CD4-positive, alpha-beta T cell (primary cell): ENCODE measurements at regions not wholly inside any gene's neighbourhood (a gene's known extent, or its start where the extent isn't known, plus 50 kb on each side); places are given as distances from the start of the nearest gene placed in this dataset.

Experiments
- ATAC-seq: fragments of 200-7000 bp; cut with Tn5 transposase; one replicate; pipeline ENCODE4 v1.10.0; 2022; ENCODE audit warnings: mild to moderate bottlenecking; ENCODE audit not compliant: poor library complexity
- CTCF ChIA-PET: fragments of 350-600 bp; sonication (Branson Sonifier 250); formaldehyde crosslinking; loops from one replicate; lab custom pipeline; 2021; ENCODE audit warnings: antibody characterized with exemption, inconsistent platforms; lab: Charles Lee
- POLR2A ChIA-PET: fragments of 350-600 bp; sonication (Branson Sonifier 250); formaldehyde crosslinking; loops from one replicate; lab custom pipeline; 2021; ENCODE audit warnings: antibody characterized with exemption, inconsistent platforms; lab: Charles Lee
- DNase-seq, 14 experiments: peaks; one replicate each; pipeline ENCODE4 v3.0.0-alpha.2; 2013 to 2020; ENCODE audit warnings: mixed read lengths in 2 of 14
- H3K27ac ChIP-seq, 2 donors: one replicate each; pipeline versions ENCODE4 v1.5.1 to v1.7.0; 2013; ENCODE audit warnings: low read length in 2 of 2, low read depth in 1 of 2, mild to moderate bottlenecking in 1 of 2
- H3K27me3 ChIP-seq, 2 experiments: 1 replicate in 1 of 2; 2 replicates in 1 of 2; pipeline versions ENCODE4 v1.6.1 to v1.7.0; 2013; ENCODE audit warnings: low read length in 2 of 2, control low read depth in 1 of 2, mild to moderate bottlenecking in 1 of 2, moderate library complexity in 1 of 2; ENCODE audit not compliant: insufficient read depth in 2 of 2, control insufficient read depth in 1 of 2
- H3K36me3 ChIP-seq: one replicate; pipeline ENCODE4 v1.6.1; 2013; ENCODE audit warnings: low read length, control low read depth; ENCODE audit not compliant: insufficient read depth
- H3K4me1 ChIP-seq: one replicate; pipeline ENCODE4 v1.6.1; 2013; ENCODE audit warnings: low read length, control low read depth; ENCODE audit not compliant: insufficient read depth
- H3K4me3 ChIP-seq: one replicate; pipeline ENCODE4 v1.5.1; 2013; ENCODE audit warnings: mild to moderate bottlenecking, low read length, moderate library complexity
- H3K9me3 ChIP-seq, 2 experiments: 1 replicate in 1 of 2; 2 replicates in 1 of 2; pipeline versions ENCODE4 v1.6.1 to v1.7.0; 2013; ENCODE audit warnings: low read length in 2 of 2, mild to moderate bottlenecking in 2 of 2, control low read depth in 1 of 2, moderate library complexity in 1 of 2; ENCODE audit not compliant: control insufficient read depth in 1 of 2, insufficient read depth in 1 of 2
- H3K27ac Mint-ChIP-seq: one replicate; pipeline ENCODE4 v1.8.0; 2020; ENCODE audit warnings: mixed read lengths
- H3K27me3 Mint-ChIP-seq: one replicate; pipeline ENCODE4 v1.8.0; 2021; ENCODE audit warnings: mixed read lengths
- H3K36me3 Mint-ChIP-seq: one replicate; pipeline ENCODE4 v1.8.0; 2021; ENCODE audit warnings: low read depth, mixed read lengths
- H3K4me1 Mint-ChIP-seq: one replicate; pipeline ENCODE4 v1.8.0; 2021; ENCODE audit warnings: low read depth, mixed read lengths
- H3K4me3 Mint-ChIP-seq: one replicate; pipeline ENCODE4 v1.8.0; 2020; ENCODE audit warnings: mild to moderate bottlenecking, mixed read lengths
- H3K9me3 Mint-ChIP-seq: one replicate; pipeline ENCODE4 v1.8.0; 2020; ENCODE audit warnings: mixed read lengths
- CTCF ChIP-seq: fragments of 200-600 bp; IDR thresholded peaks from one replicate; pipeline ENCODE4 v1.8.0; 2022; ENCODE audit warnings: antibody characterized with exemption, mild to moderate bottlenecking
- intact Hi-C, 2 experiments: fragments of 100-400 bp; cut with DNase I in 1 of 2; cut with micrococcal nuclease in 1 of 2; formaldehyde crosslinking; loops; one replicate each; pipeline versions ENCODE4 v1.15.1 to v1.9.0; 2023 to 2025; cut with DNase I, micrococcal nuclease

- H3K27ac Mint-ChIP-seq, result no peak overlapping the region
- no peaks in the 10 kb centered on the region for H3K27me3 ChIP-seq
- H3K9me3 Mint-ChIP-seq, result no peaks in the 10 kb centered on the region
- CTCF ChIA-PET, result no interaction called here
- H3K27ac ChIP-seq, result no peak overlapping the region
- DNase-seq, result no peak
- POLR2A ChIA-PET, result no interaction called here
- no peak overlapping the region for H3K4me3 Mint-ChIP-seq
- ATAC-seq, result no peak
- H3K4me1 ChIP-seq, result no peaks in the 10 kb centered on the region
- no peaks in the 10 kb centered on the region for H3K36me3 ChIP-seq
- H3K4me3 ChIP-seq, result no peak overlapping the region
- H3K4me1 Mint-ChIP-seq, result no peaks in the 10 kb centered on the region
- H3K36me3 Mint-ChIP-seq, result no peaks in the 10 kb centered on the region
- TF ChIP-seq CTCF, result no peak
- no peaks in the 10 kb centered on the region for H3K9me3 ChIP-seq
- no peaks in the 10 kb centered on the region for H3K27me3 Mint-ChIP-seq
- intact Hi-C loops, result no loop called here
These were observed 130.2 kb upstream of the ANKRD28 start for GRCh38 chr3:15927969-15928368.

DNA sequence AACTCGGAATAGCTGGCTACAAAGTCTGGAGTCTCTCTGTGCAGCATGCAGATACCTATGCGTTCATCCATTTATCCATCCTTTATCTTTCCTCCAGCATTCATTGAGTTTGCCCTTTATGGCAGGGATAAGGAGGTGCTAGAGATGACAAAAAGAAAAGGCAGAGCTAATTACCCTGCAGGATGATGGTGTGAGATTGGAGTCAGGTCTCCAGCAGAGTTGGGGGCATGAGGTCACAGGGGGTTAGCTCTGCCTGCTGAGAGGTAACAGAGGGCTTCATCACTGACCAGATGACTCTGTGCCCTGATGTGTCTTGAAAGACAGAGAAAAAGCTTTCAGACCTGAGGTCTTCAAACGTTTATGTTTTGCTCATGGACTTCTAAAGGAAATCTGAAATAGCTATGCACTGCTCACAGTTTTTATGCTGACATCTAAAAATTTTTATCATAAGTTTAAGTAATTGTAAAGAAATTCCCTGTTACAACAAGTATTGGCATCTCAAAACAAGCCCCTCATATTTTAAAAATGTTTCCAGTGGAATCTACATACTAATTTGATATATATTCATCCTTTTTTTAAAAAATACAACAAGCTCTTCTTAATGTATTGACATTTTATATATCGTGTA lies 132.3 kb upstream of the ANKRD28 start:
- Histone ChIP-seq H3K4me1 (no peaks in the 10 kb centered on the region), H3K9me3 (no peaks in the 10 kb centered on the region), H3K27ac (no peak overlapping the region), H3K27me3 (no peaks in the 10 kb centered on the region), H3K36me3 (no peaks in the 10 kb centered on the region), H3K4me3 (no peak overlapping the region)
- Mint-ChIP-seq H3K9me3 (no peaks in the 10 kb centered on the region), H3K36me3 (no peaks in the 10 kb centered on the region), H3K4me1 (no peaks in the 10 kb centered on the region), H3K27me3 (no peaks in the 10 kb centered on the region), H3K27ac (no peak overlapping the region), H3K4me3 (no peak overlapping the region)
- intact Hi-C loops, result no loop called here
- POLR2A ChIA-PET, result no interaction called here
- no peak for TF ChIP-seq CTCF
- ATAC-seq (no peak), DNase-seq (no peak)
- CTCF ChIA-PET, result no interaction called here

DNA sequence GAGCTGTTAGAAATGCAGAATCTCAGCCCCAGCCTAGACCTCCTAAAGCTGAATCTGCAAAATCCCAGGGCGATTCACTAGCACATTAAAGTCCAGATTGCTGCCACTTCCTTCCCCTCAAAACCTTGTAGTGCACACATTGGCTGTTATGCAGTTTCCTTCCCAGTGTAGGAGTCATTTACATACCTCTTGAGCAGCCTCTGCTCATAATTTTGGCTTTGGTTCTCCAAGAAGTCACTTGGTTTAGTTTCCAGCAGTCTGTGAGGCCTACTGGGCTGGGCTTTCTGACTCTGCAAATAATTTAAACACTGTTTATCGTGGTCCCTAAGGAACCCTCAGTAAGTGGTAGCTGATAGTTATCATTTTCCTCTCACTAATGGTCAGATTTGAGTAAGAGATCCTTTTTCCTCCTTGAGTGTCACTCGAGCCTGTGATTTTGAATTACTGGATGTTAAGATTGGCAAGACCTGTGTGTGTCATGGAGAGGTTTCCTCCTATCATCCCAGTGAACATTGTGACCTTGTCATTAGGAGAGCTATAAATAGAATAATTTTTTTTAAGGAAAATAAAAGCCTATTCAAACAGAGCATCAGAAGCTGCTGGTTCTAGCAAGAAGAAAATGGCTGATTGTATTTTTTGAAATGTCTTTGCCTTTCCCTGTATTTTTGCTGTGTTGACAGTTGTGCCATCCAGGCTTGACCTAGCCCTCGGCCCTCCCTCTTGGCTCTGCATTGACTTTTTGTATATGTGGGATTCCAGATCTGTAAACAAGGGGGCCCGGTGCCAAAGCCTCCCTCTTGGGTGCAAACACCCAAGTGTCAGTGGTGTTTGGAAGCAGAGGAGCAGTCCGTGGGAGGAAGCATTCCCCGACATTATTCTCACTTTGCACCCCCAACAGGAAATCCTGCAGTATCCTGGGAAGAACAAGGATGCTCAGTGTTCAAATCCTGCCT lies 134.8 kb upstream of the ANKRD28 start:
- ChIA-PET POLR2A (interaction anchor here (1.1 kb wide), 1 partner anchor 11 kb away, joined by 3 read pairs; no protein-coding TSS in a partner anchor), CTCF (interaction anchor here (1.1 kb wide), 1 partner anchor 17 kb away, joined by 3 read pairs; no protein-coding TSS in a partner anchor)
- no peak overlapping the region for H3K4me3 Mint-ChIP-seq
- no peaks in the 10 kb centered on the region for H3K9me3 ChIP-seq
- no peak for DNase-seq
- no peaks in the 10 kb centered on the region for H3K36me3 ChIP-seq
- no peak for TF ChIP-seq CTCF
- H3K9me3 Mint-ChIP-seq, result no peaks in the 10 kb centered on the region
- H3K27me3 ChIP-seq, result no peaks in the 10 kb centered on the region
- intact Hi-C loops, result no loop called here
- ATAC-seq, result no peak
- H3K36me3 Mint-ChIP-seq, result no peaks in the 10 kb centered on the region
- no peaks in the 10 kb centered on the region for H3K27me3 Mint-ChIP-seq
- H3K4me1 Mint-ChIP-seq, result no peaks in the 10 kb centered on the region
- H3K4me3 ChIP-seq, result no peak overlapping the region
- H3K27ac Mint-ChIP-seq, result no peak overlapping the region
- no peak overlapping the region for H3K27ac ChIP-seq
- H3K4me1 ChIP-seq, result no peaks in the 10 kb centered on the region
